ENCODE measurements at regions not wholly inside any gene's neighbourhood (a gene's known extent, or its start where the extent isn't known, plus 50 kb on each side); places are given as distances from the start of the nearest gene placed in this dataset.

GRCh38 chr2:58425368-58425767 is 184.2 kb upstream of the FANCL start:
- no peaks in the 10 kb centered on the region for H3K9me3 ChIP-seq
- H3K27ac ChIP-seq, result no peak overlapping the region
- no peak for DNase-seq
- 92 to 100% (median 94%) methylated on average over 1 of the region's 1 CpG for WGBS, 3 donors
- H3K27me3 ChIP-seq (ENCODE audit: insufficient read depth in 3 of 3, low read length in 2 of 3), result peaks cover 3 to 20% (median 4%) of the 10 kb centered on the region in 3 donors
- intact Hi-C loops (cut with DNase I), result no loop called here
- ATAC-seq, result no peak
- H3K36me3 ChIP-seq (ENCODE audit: insufficient read depth in 1 of 2, low read depth in 1 of 2), result no peaks in the 10 kb centered on the region
- TF ChIP-seq CTCF (IDR thresholded peaks at IDR 0.05), result no peak
- no peak overlapping the region for H3K4me3 ChIP-seq
- H3K4me1 ChIP-seq, result no peaks in the 10 kb centered on the region

DNA sequence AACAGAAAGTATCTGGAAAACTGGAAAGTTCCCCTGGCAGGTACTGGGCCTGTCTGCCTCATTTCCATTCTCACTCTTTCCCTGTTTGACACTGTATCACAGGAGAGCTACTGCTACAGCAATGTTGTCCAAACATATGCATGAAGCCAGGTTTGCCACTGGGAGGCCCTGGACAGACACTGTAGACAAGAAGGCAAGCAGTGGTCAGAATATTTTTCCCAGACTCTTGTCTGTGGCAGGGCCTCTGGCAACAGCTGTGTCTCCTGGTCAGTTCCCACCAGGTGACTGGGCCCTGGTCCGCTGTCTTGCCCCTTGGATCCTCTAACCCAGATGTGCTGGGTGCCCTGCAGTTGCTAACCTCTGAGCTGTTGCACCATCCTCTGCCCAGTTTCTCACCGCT is 178.9 kb upstream of the FANCL start:
- no peak for TF ChIP-seq CTCF (IDR thresholded peaks at IDR 0.05)

DNA sequence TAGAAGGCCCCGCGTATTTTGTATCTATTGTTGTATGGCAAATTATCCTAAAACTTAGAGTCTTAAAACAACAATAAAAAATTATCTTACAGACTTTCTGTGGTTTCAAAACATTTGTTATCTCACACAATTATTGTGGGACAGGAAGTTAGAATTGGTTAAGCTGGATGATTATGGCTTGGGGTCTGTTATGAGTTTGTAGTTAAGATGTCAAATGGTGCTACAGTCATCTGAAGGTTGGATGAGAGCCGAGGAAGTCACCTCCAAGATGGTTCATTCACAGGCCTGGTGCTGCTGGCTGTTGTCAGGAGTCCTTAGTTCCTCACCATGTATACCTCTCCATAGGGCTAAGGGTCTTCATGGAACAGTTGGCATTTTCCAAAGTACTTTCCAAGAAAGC is 175.6 kb upstream of the FANCL start:
- H3K9me3 ChIP-seq, result no peaks in the 10 kb centered on the region
- H3K4me1 ChIP-seq, result no peaks in the 10 kb centered on the region
- WGBS, 3 donors, result 87 to 93% (median 92%) methylated on average over 3 of the region's 3 CpGs
- H3K27ac ChIP-seq, result no peak overlapping the region
- no peak for TF ChIP-seq CTCF (IDR thresholded peaks at IDR 0.05)
- intact Hi-C loops (cut with DNase I), result no loop called here
- H3K4me3 ChIP-seq, result no peak overlapping the region
- DNase-seq (no peak), ATAC-seq (no peak)
- no peaks in the 10 kb centered on the region for H3K27me3 ChIP-seq (ENCODE audit: insufficient read depth in 3 of 3, low read length in 2 of 3)
- H3K36me3 ChIP-seq (ENCODE audit: insufficient read depth in 1 of 2, low read depth in 1 of 2), result no peaks in the 10 kb centered on the region

More for the DNA sequence above, 178.9 kb upstream of the FANCL start:
- Histone ChIP-seq H3K9me3 (no peaks in the 10 kb centered on the region), H3K27ac (no peak overlapping the region), H3K4me1 (no peaks in the 10 kb centered on the region), H3K27me3 (ENCODE audit: insufficient read depth in 3 of 3, low read length in 2 of 3) (no peaks in the 10 kb centered on the region), H3K36me3 (ENCODE audit: insufficient read depth in 1 of 2, low read depth in 1 of 2) (no peaks in the 10 kb centered on the region), H3K4me3 (no peak overlapping the region)
- 91 to 93% (median 91%) methylated on average over 2 of the region's 2 CpGs for WGBS, 3 donors
- DNase-seq, result no peak
- intact Hi-C loops (cut with DNase I), result no loop called here
- no peak for ATAC-seq

DNA sequence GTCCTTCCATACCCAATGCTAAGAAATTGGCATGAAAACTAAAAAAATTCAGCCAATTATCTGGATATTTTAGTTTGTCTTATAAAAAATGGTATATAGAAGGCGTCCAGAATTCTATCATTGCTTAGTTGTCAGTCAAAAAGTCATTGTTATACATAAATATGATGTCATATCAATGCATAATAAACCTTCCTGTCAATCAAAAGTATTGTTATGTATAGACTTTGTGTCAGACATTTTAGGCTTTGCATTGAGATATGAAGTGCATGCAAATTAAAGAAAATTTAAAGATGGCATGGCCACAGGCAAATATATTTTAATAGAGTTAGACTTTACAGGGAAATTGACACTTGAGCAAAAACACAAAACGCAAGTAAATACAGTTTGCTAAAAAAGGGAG is 173.4 kb upstream of the FANCL start:
- Histone ChIP-seq H3K4me1 (no peaks in the 10 kb centered on the region), H3K27me3 (ENCODE audit: insufficient read depth in 3 of 3, low read length in 2 of 3) (no peaks in the 10 kb centered on the region), H3K27ac (no peak overlapping the region), H3K36me3 (ENCODE audit: insufficient read depth in 1 of 2, low read depth in 1 of 2) (no peaks in the 10 kb centered on the region), H3K4me3 (no peak overlapping the region), H3K9me3 (no peaks in the 10 kb centered on the region)
- no peak for ATAC-seq
- WGBS, 3 donors, result 72 to 76% (median 76%) methylated on average over 2 of the region's 2 CpGs
- no peak for DNase-seq
- intact Hi-C loops (cut with DNase I), result no loop called here
- no peak for TF ChIP-seq CTCF (IDR thresholded peaks at IDR 0.05)

GRCh38 chr2:58410549-58410948 is 169.4 kb upstream of the FANCL start:
- DNase-seq (no peak), ATAC-seq (no peak)
- no peaks in the 10 kb centered on the region for H3K4me1 ChIP-seq
- no peaks in the 10 kb centered on the region for H3K9me3 ChIP-seq
- intact Hi-C loops (cut with DNase I), result no loop called here
- TF ChIP-seq CTCF (IDR thresholded peaks at IDR 0.05), result no peak
- no peaks in the 10 kb centered on the region for H3K27me3 ChIP-seq (ENCODE audit: insufficient read depth in 3 of 3, low read length in 2 of 3)
- no peak overlapping the region for H3K27ac ChIP-seq
- H3K4me3 ChIP-seq, result no peak overlapping the region
- WGBS, 3 donors, result 18 to 32% (median 21%) methylated on average over 2 of the region's 2 CpGs
- H3K36me3 ChIP-seq (ENCODE audit: insufficient read depth in 1 of 2, low read depth in 1 of 2), result no peaks in the 10 kb centered on the region
